B cell (primary cell): ENCODE measurements at regions not wholly inside any gene's neighbourhood (a gene's known extent, or its start where the extent isn't known, plus 50 kb on each side); places are given as distances from the start of the nearest gene placed in this dataset.

ENCODE experiments used
- ATAC-seq: fragments of 200-7000 bp; cut with Tn5 transposase; one replicate; pipeline ENCODE4 v1.10.0; 2021; ENCODE audit warnings: low read depth, mild to moderate bottlenecking, moderate number of reproducible peaks, moderate library complexity
- CTCF ChIA-PET: fragments of 350-600 bp; sonication (Branson Sonifier 250); formaldehyde crosslinking; loops from one replicate; lab custom pipeline; 2021; ENCODE audit warnings: antibody characterized with exemption, inconsistent platforms; lab: Charles Lee
- POLR2A ChIA-PET: fragments of 350-600 bp; sonication (Branson Sonifier 250); formaldehyde crosslinking; loops from one replicate; lab custom pipeline; 2021; ENCODE audit warnings: antibody characterized with exemption; lab: Charles Lee
- DNase-seq: peaks from one replicate; pipeline ENCODE4 v3.0.0; 2013
- H2AFZ ChIP-seq: 2 replicates; pipeline ENCODE4 v1.6.1; 2012; ENCODE audit warnings: mild to moderate bottlenecking, low read depth, low read length; ENCODE audit not compliant: insufficient read depth, poor library complexity, severe bottlenecking
- H3K27ac ChIP-seq, 2 donors: 1 replicate in 1 of 2; 2 replicates in 1 of 2; pipeline ENCODE4 v1.5.1; 2012 to 2013; ENCODE audit warnings: low read length in 2 of 2, mild to moderate bottlenecking in 2 of 2, moderate library complexity in 1 of 2
- H3K27me3 ChIP-seq, 4 experiments: fragments of 200-600 bp in 1 of 4; sonication (generic) in 1 of 4; replicated peaks in 1 of 4; 1 replicate in 2 of 4; 2 replicates in 2 of 4; pipeline versions ENCODE4 v1.6.1 to v1.7.0; 2013 to 2016; ENCODE audit warnings: low read length in 3 of 4, mild to moderate bottlenecking in 2 of 4, mixed read lengths in 1 of 4, moderate library complexity in 1 of 4; ENCODE audit not compliant: insufficient read depth in 4 of 4, control insufficient read depth in 3 of 4; ENCODE audit errors: control extremely low read depth in 1 of 4
- H3K36me3 ChIP-seq, 2 experiments: replicated peaks in 1 of 2; 1 replicate in 1 of 2; 2 replicates in 1 of 2; pipeline versions ENCODE4 v1.6.1 to v1.7.1; 2013; ENCODE audit warnings: low read length in 1 of 2; ENCODE audit not compliant: insufficient read depth in 2 of 2, control insufficient read depth in 1 of 2; ENCODE audit errors: control extremely low read depth in 1 of 2, extremely low read depth in 1 of 2
- H3K4me1 ChIP-seq, 2 donors: fragments of 200-600 bp in 1 of 2; sonication (generic) in 1 of 2; 1 replicate in 1 of 2; 2 replicates in 1 of 2; pipeline versions ENCODE4 v1.5.1 to v1.6.1; 2013 to 2017; ENCODE audit warnings: low read length in 2 of 2; ENCODE audit not compliant: control insufficient read depth in 2 of 2, insufficient read depth in 2 of 2
- H3K4me2 ChIP-seq: replicated peaks from 2 replicates; pipeline ENCODE3; 2012; ENCODE audit warnings: mild to moderate bottlenecking, low read depth, low read length; ENCODE audit not compliant: poor library complexity, severe bottlenecking
- H3K4me3 ChIP-seq, 5 experiments: fragments of 200-600 bp in 1 of 5; sonication (generic) in 1 of 5; 1 replicate in 3 of 5; 2 replicates in 2 of 5; pipeline versions ENCODE4 v1.5.1 to v1.7.0; 2011 to 2016; ENCODE audit warnings: low read length in 4 of 5, mild to moderate bottlenecking in 4 of 5, low read depth in 2 of 5, control low read depth in 1 of 5, moderate library complexity in 1 of 5; ENCODE audit not compliant: insufficient read depth in 1 of 5; ENCODE audit errors: control extremely low read depth in 1 of 5, extremely low read depth in 1 of 5
- H3K79me2 ChIP-seq: fragments of 200-600 bp; sonication (generic); one replicate; pipeline ENCODE4 v1.6.0; 2016; ENCODE audit warnings: low read length; ENCODE audit not compliant: control insufficient read depth, insufficient read depth
- H3K9ac ChIP-seq: fragments of 200-600 bp; sonication (generic); 2 replicates; pipeline ENCODE4 v1.6.1; 2017; ENCODE audit warnings: mild to moderate bottlenecking, low read length, moderate library complexity
- H3K9me3 ChIP-seq, 3 donors: one replicate each; pipeline versions ENCODE4 v1.6.1 to v1.7.1; 2013; ENCODE audit warnings: low read length in 2 of 3; ENCODE audit not compliant: control insufficient read depth in 2 of 3, insufficient read depth in 1 of 3; ENCODE audit errors: control extremely low read depth in 1 of 3
- H4K20me1 ChIP-seq: 2 replicates; pipeline ENCODE4 v1.6.0; 2012; ENCODE audit warnings: mild to moderate bottlenecking, low read length; ENCODE audit not compliant: insufficient read depth, control insufficient read depth, poor library complexity, severe bottlenecking
- H3K27ac Mint-ChIP-seq: one replicate; pipeline ENCODE4 v1.8.0; 2021; ENCODE audit warnings: mixed read lengths
- H3K27me3 Mint-ChIP-seq: one replicate; pipeline ENCODE4 v1.8.0; 2021; ENCODE audit warnings: mixed read lengths
- H3K4me1 Mint-ChIP-seq: one replicate; pipeline ENCODE4 v1.8.0; 2021; ENCODE audit warnings: mixed read lengths
- H3K4me3 Mint-ChIP-seq: one replicate; pipeline ENCODE4 v1.8.0; 2021; ENCODE audit warnings: mixed read lengths
- H3K9me3 Mint-ChIP-seq: one replicate; pipeline ENCODE4 v1.8.0; 2022; ENCODE audit warnings: mixed read lengths; ENCODE audit not compliant: insufficient read depth
- CTCF ChIP-seq: fragments of 200-600 bp; IDR thresholded peaks from one replicate; pipeline ENCODE4 v1.8.0; 2022; ENCODE audit warnings: antibody characterized with exemption, mild to moderate bottlenecking
- EZH2 ChIP-seq: IDR thresholded peaks from 2 replicates; pipeline ENCODE4 v1.6.1; 2012; ENCODE audit warnings: borderline replicate concordance, low read depth, mild to moderate bottlenecking, moderate library complexity, low read length; ENCODE audit not compliant: insufficient read depth, poor library complexity, severe bottlenecking
- WGBS: methylation state at CpG from one replicate; pipeline ENCODE4 v1.1.5; 2013; ENCODE audit warnings: missing lambda C conversion rate; ENCODE audit not compliant: insufficient coverage; 5-methylcytosine and 5-hydroxymethylcytosine counted together
- intact Hi-C: fragments of 100-400 bp; cut with micrococcal nuclease; formaldehyde crosslinking; loops from one replicate; pipeline ENCODE4 v1.10.0; 2022

- Mint-ChIP-seq H3K4me1 (no peaks in the 10 kb centered on the region), H3K9me3 (no peaks in the 10 kb centered on the region), H3K4me3 (no peak overlapping the region), H3K27ac (no peak overlapping the region), H3K27me3 (no peaks in the 10 kb centered on the region)
- Histone ChIP-seq H3K36me3 (no peaks in the 10 kb centered on the region), H3K9me3 (peaks cover 0 to 32% (median 0%) of the 10 kb centered on the region in 3 donors), H3K9ac (no peak overlapping the region), H4K20me1 (no peaks in the 10 kb centered on the region), H3K4me1 (no peaks in the 10 kb centered on the region), H2AFZ (no peak overlapping the region), H3K27me3 (no peaks in the 10 kb centered on the region), H3K4me2 (no peak overlapping the region), H3K79me2 (no peaks in the 10 kb centered on the region), H3K27ac (no peak overlapping the region), H3K4me3 (no peak overlapping the region)
- intact Hi-C loops: no loop called here
- no peak for TF ChIP-seq CTCF
- no peak for TF ChIP-seq EZH2
- ChIA-PET POLR2A (no interaction called here), CTCF (no interaction called here)
- WGBS: 85% methylated on average over 15 of the region's 16 CpGs
- no peak for ATAC-seq
- no peak for DNase-seq
These were observed 235.5 kb downstream of the GLRX3 start for GRCh38 chr10:130371666-130372065.

GRCh38 chr10:130372222-130372621 lies 236.0 kb downstream of the GLRX3 start:
- H3K4me2 ChIP-seq: no peak overlapping the region
- Mint-ChIP-seq H3K4me1 (no peaks in the 10 kb centered on the region), H3K9me3 (no peaks in the 10 kb centered on the region), H3K27ac (no peak overlapping the region), H3K4me3 (no peak overlapping the region), H3K27me3 (no peaks in the 10 kb centered on the region)
- no peaks in the 10 kb centered on the region for H4K20me1 ChIP-seq
- TF ChIP-seq EZH2: no peak
- no peak for TF ChIP-seq CTCF
- no peaks in the 10 kb centered on the region for H3K27me3 ChIP-seq
- no peaks in the 10 kb centered on the region for H3K36me3 ChIP-seq
- no peak overlapping the region for H2AFZ ChIP-seq
- no peak for DNase-seq
- H3K27ac ChIP-seq: no peak overlapping the region
- H3K79me2 ChIP-seq: no peaks in the 10 kb centered on the region
- no peaks in the 10 kb centered on the region for H3K4me1 ChIP-seq
- no peak overlapping the region for H3K9ac ChIP-seq
- no peak overlapping the region for H3K4me3 ChIP-seq
- ChIA-PET CTCF (no interaction called here), POLR2A (no interaction called here)
- intact Hi-C loops: no loop called here
- 94% methylated on average over 11 of the region's 11 CpGs for WGBS
- no peak for ATAC-seq
- peaks cover 0 to 32% (median 0%) of the 10 kb centered on the region in 3 donors for H3K9me3 ChIP-seq
